ENCODE measurements at regions not wholly inside any gene's neighbourhood (a gene's known extent, or its start where the extent isn't known, plus 50 kb on each side); places are given as distances from the start of the nearest gene placed in this dataset.
"Not testable (repeated sequence)": the region's sequence is repeated elsewhere in the genome, so short reads cannot be mapped to it uniquely, and the experiment has no call there.

- TF ChIP-seq, protein P1, sequence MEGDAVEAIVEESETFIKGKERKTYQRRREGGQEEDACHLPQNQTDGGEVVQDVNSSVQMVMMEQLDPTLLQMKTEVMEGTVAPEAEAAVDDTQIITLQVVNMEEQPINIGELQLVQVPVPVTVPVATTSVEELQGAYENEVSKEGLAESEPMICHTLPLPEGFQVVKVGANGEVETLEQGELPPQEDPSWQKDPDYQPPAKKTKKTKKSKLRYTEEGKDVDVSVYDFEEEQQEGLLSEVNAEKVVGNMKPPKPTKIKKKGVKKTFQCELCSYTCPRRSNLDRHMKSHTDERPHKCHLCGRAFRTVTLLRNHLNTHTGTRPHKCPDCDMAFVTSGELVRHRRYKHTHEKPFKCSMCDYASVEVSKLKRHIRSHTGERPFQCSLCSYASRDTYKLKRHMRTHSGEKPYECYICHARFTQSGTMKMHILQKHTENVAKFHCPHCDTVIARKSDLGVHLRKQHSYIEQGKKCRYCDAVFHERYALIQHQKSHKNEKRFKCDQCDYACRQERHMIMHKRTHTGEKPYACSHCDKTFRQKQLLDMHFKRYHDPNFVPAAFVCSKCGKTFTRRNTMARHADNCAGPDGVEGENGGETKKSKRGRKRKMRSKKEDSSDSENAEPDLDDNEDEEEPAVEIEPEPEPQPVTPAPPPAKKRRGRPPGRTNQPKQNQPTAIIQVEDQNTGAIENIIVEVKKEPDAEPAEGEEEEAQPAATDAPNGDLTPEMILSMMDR (IDR thresholded peaks at IDR 0.05; ENCODE audit: low read depth, low read length, missing control alignments), result no peak
- Histone ChIP-seq H3K4me3 (ENCODE audit: low read depth, low read length) (no peak overlapping the region), H3K36me3 (replicated peaks) (no peaks in the 10 kb centered on the region), H3K27me3 (replicated peaks) (no peaks in the 10 kb centered on the region), H3K27ac (no peak overlapping the region)
- in situ Hi-C loops (cut with HindIII; ENCODE audit: low pct_ligation_motif_present, low sequenced_read_pairs), result no loop called here
- no peak for DNase-seq
Measured at GRCh38 chr4:157701695-157701994, 471.2 kb downstream of the GASK1B start.

- Histone ChIP-seq H3K4me3 (ENCODE audit: low read depth, low read length) (no peak overlapping the region), H3K27me3 (replicated peaks) (no peaks in the 10 kb centered on the region), H3K27ac (no peak overlapping the region), H3K36me3 (replicated peaks) (no peaks in the 10 kb centered on the region)
- TF ChIP-seq, protein P1 (IDR thresholded peaks at IDR 0.05; ENCODE audit: low read depth, low read length, missing control alignments), result no peak
- in situ Hi-C loops (cut with HindIII; ENCODE audit: low pct_ligation_motif_present, low sequenced_read_pairs), result no loop called here
- DNase-seq, result no peak
Measured at GRCh38 chr4:157700898-157701694, 471.7 kb downstream of the GASK1B start.

DNA sequence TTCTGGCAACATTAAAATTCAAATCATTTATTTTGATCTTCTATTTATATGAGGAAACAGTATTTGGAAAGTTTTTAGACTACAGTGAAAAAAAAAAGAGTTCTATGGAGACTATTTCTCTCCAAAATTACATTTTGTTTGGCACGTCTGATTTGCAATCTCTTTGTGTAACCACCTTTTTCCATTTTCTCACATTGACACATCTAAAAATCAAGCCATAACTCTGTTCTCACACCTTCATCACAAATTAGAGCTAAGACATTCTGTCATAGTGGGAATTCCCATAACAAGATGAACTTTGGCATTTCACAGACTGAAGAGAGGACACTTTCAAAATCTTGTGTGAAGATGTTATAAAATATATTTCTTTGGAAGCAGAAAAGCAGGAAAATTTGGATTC, 468.9 kb downstream of the GRIA2 start:
- Histone ChIP-seq H3K27me3 (replicated peaks) (no peaks in the 10 kb centered on the region), H3K36me3 (replicated peaks) (no peaks in the 10 kb centered on the region), H3K27ac (no peak overlapping the region), H3K4me3 (ENCODE audit: low read depth, low read length) (no peak overlapping the region)
- in situ Hi-C loops (cut with HindIII; ENCODE audit: low pct_ligation_motif_present, low sequenced_read_pairs), result no loop called here
- TF ChIP-seq, protein P1 (IDR thresholded peaks at IDR 0.05; ENCODE audit: low read depth, low read length, missing control alignments), result no peak
- no peak for DNase-seq

DNA sequence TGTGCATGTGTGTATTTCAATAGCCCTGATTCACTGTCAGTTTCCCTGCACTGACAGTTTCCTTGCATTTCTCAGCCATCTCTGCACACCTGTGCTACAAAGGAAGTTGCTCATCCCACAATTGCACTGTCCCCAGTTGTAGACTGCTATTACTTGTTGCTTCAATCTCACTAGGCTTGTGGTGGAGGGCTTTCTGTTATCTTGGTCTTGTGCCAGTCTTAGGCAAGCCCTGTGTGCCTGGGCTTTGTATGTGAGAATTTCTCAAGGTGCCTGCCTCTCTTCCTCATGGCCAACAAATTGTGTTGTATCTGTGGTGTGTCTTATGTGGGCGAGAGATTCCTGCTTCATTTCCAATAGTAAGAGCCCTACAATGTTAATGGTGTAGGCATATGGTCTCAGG, 467.4 kb downstream of the GRIA2 start:
- TF ChIP-seq, protein P1 (IDR thresholded peaks at IDR 0.05; ENCODE audit: low read depth, low read length, missing control alignments), result no peak
- DNase-seq, result no peak
- in situ Hi-C loops (cut with HindIII; ENCODE audit: low pct_ligation_motif_present, low sequenced_read_pairs), result no loop called here

DNA sequence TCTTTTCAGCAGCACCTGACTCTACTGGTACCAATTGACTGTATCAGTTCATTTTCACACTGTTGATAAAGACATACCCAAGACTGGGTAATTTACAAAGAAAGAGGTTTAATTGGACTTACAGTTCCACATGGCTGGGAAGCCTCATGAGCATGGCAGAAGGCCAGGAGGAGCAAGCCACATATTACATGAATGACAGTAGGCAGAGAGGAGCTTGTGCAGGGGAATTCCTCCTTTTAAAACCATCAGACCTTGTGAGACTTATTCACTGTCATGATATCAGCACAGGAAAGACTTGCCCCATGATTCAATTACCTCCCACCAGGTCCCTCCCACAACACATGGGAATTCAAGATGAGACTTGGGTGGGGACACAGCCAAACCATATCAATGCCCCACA, 458.8 kb downstream of the GRIA2 start:
- H3K27ac ChIP-seq; H3K36me3 ChIP-seq (replicated peaks); H3K27me3 ChIP-seq (replicated peaks); DNase-seq; H3K4me3 ChIP-seq (ENCODE audit: low read depth, low read length); in situ Hi-C loops (cut with HindIII; ENCODE audit: low pct_ligation_motif_present, low sequenced_read_pairs): not testable (repeated sequence)

More for the DNA sequence above, 467.4 kb downstream of the GRIA2 start:
- H3K27ac ChIP-seq, result no peak overlapping the region
- no peak overlapping the region for H3K4me3 ChIP-seq (ENCODE audit: low read depth, low read length)
- H3K36me3 ChIP-seq (replicated peaks), result no peaks in the 10 kb centered on the region
- no peaks in the 10 kb centered on the region for H3K27me3 ChIP-seq (replicated peaks)

DNA sequence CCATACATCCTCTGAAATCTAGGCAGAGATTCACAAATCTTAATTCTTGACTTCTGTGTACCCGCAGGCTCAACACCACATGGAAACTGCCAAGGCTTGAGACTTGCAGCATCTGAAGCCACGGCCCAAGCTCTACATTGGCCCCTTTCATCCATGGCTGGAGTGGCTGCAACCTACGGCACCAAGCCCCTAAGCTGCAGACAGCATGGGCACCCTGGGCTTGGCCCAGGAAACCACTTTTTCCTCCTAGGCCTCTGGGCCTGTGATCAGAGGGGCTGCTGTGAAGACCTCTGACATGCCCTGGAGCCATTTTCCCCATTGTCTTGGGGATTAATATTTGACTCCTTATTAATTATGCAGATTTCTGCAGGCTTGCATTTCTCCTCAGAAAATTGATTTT, 457.9 kb downstream of the GRIA2 start:
- DNase-seq, result no peak
- H3K36me3 ChIP-seq (replicated peaks), result no peaks in the 10 kb centered on the region
- no peak overlapping the region for H3K4me3 ChIP-seq (ENCODE audit: low read depth, low read length)
- in situ Hi-C loops (cut with HindIII; ENCODE audit: low pct_ligation_motif_present, low sequenced_read_pairs), result no loop called here
- TF ChIP-seq, protein P1 (IDR thresholded peaks at IDR 0.05; ENCODE audit: low read depth, low read length, missing control alignments), result no peak
- no peaks in the 10 kb centered on the region for H3K27me3 ChIP-seq (replicated peaks)
- H3K27ac ChIP-seq, result no peak overlapping the region
